ENCODE measurements at regions not wholly inside any gene's neighbourhood (a gene's known extent, or its start where the extent isn't known, plus 50 kb on each side); places are given as distances from the start of the nearest gene placed in this dataset.

GRCh38 chr4:37001688-37002436 is 242.7 kb upstream of the NWD2 start:
- TF ChIP-seq, protein P1, sequence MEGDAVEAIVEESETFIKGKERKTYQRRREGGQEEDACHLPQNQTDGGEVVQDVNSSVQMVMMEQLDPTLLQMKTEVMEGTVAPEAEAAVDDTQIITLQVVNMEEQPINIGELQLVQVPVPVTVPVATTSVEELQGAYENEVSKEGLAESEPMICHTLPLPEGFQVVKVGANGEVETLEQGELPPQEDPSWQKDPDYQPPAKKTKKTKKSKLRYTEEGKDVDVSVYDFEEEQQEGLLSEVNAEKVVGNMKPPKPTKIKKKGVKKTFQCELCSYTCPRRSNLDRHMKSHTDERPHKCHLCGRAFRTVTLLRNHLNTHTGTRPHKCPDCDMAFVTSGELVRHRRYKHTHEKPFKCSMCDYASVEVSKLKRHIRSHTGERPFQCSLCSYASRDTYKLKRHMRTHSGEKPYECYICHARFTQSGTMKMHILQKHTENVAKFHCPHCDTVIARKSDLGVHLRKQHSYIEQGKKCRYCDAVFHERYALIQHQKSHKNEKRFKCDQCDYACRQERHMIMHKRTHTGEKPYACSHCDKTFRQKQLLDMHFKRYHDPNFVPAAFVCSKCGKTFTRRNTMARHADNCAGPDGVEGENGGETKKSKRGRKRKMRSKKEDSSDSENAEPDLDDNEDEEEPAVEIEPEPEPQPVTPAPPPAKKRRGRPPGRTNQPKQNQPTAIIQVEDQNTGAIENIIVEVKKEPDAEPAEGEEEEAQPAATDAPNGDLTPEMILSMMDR (IDR thresholded peaks at IDR 0.05), result no peak
- TF ChIP-seq EP300 (IDR thresholded peaks at IDR 0.05), result no peak
